ENCODE measurements at regions not wholly inside any gene's neighbourhood (a gene's known extent, or its start where the extent isn't known, plus 50 kb on each side); places are given as distances from the start of the nearest gene placed in this dataset.

- peak in 1 of 2 donors; percentile 56 for DNase-seq
- Histone ChIP-seq H3K27ac (peak overlapping the region; percentile 35 to 98 (median 66)), H3K36me3 (peaks cover 0 to 72% (median 49%) of the 10 kb centered on the region in 4 donors), H3K4me1 (peaks cover 49 to 74% (median 66%) of the 10 kb centered on the region in 4 donors), H3K27me3 (no peaks in the 10 kb centered on the region), H3K4me3 (no peak overlapping the region), H3K9me3 (no peaks in the 10 kb centered on the region)
- WGBS, 2 donors = 66 to 84% methylated on average over 4 to 9 of the region's 9 CpGs
- no peak for TF ChIP-seq EP300 (IDR thresholded peaks at IDR 0.05)
- TF ChIP-seq POLR2AphosphoS5 (IDR thresholded peaks at IDR 0.05) = no peak
- TF ChIP-seq CTCF (IDR thresholded peaks at IDR 0.05) = no peak
- no peak for TF ChIP-seq POLR2A (IDR thresholded peaks at IDR 0.05)
- ATAC-seq (ENCODE audit: low FRiP score in 2 of 2) = no peak
Observed at GRCh38 chr22:46096051-46096450, 54.3 kb upstream of the PPARA start.

DNA sequence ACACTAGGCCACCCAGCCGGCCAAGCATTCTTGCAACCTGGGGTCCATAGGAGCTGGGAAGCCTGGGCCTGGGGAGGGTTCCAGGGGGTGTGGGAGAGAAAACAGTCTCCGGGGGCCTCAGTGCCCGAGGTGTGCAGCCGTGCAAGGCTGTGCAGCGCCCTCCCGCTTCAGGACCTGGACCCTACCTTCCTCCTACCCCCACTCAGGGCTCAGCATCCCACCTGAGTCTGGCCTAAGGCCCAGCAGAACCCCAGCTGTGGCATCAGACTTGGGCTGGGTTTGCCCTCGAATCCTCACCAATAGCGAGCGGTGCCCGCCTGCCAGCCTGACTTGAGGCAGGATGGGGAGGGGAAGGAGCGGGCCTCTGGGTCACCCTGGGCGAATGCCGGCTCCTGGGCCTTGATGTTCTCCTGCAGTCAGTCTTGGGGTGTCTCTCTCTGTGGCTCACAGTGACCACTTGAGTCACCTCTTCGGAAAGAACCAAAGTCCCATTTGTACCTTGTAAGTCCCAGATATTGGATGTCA is 53.6 kb upstream of the PPARA start:
- Histone ChIP-seq H3K4me3 (no peak overlapping the region), H3K9me3 (no peaks in the 10 kb centered on the region), H3K27me3 (no peaks in the 10 kb centered on the region), H3K27ac (peak overlapping the region in 3 of 4 donors; percentile 48 to 98 (median 85)), H3K36me3 (peaks cover 6 to 72% (median 50%) of the 10 kb centered on the region in 4 donors), H3K4me1 (peaks cover 41 to 75% (median 61%) of the 10 kb centered on the region in 4 donors)
- ATAC-seq (ENCODE audit: low FRiP score in 2 of 2) = no peak
- 80 to 92% methylated on average over 1 to 13 of the region's 14 CpGs for WGBS, 2 donors
- peak in 1 of 2 donors; percentile 67 for DNase-seq
- TF ChIP-seq POLR2AphosphoS5 (IDR thresholded peaks at IDR 0.05) = no peak
- no peak for TF ChIP-seq CTCF (IDR thresholded peaks at IDR 0.05)
- no peak for TF ChIP-seq POLR2A (IDR thresholded peaks at IDR 0.05)
- no peak for TF ChIP-seq EP300 (IDR thresholded peaks at IDR 0.05)

DNA sequence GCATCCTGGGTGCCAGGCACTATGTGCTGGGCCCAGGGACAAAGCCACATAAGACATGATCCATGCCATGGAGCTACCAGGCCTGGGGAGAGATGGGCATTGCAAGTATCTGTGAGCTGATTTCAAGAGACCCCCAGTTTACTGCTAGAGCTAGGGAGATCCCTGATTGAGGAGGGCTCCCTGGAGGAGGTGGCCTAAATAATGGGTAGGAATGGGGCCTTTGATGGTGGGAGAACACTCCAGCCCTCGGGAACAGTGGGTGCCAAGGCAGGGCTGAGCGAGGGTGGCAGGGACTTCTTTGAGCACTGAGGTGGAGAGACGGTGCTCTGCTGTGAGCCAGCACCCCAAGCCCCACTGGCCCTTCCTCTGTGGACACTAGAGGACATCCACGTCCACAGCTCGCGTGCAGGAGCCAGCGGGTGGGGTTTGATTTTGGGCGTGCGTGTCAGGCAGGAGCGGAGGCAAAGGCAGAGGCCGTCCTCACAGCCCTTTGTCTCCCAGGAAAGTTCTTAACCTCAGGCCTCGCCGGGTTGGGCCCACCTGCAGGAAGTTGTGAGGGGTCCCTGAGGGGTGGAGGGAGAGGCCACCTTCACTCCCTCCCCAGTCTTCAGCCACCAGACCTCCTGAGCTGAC is 52.9 kb upstream of the PPARA start:
- TF ChIP-seq POLR2A (IDR thresholded peaks at IDR 0.05) (no peak), POLR2AphosphoS5 (IDR thresholded peaks at IDR 0.05) (no peak), EP300 (IDR thresholded peaks at IDR 0.05) (no peak), CTCF (IDR thresholded peaks at IDR 0.05) (no peak)
- Histone ChIP-seq H3K9me3 (no peaks in the 10 kb centered on the region), H3K36me3 (peaks cover 9 to 73% (median 52%) of the 10 kb centered on the region in 4 donors), H3K4me1 (peaks cover 40 to 75% (median 60%) of the 10 kb centered on the region in 4 donors), H3K4me3 (no peak overlapping the region), H3K27me3 (no peaks in the 10 kb centered on the region), H3K27ac (peak overlapping the region; percentile 28 to 98 (median 63))
- ATAC-seq (ENCODE audit: low FRiP score in 2 of 2) = no peak
- DNase-seq = peak in 1 of 2 donors; percentile 65
- WGBS, 2 donors = 80 to 84% methylated on average over 9 to 13 of the region's 13 CpGs

GRCh38 chr22:46098525-46099475 is 51.5 kb upstream of the PPARA start:
- no peaks in the 10 kb centered on the region for H3K9me3 ChIP-seq
- peaks cover 9 to 70% (median 62%) of the 10 kb centered on the region in 4 donors for H3K36me3 ChIP-seq
- WGBS, 2 donors = 81 to 84% methylated on average over 10 to 28 of the region's 31 CpGs
- peaks cover 42 to 73% (median 61%) of the 10 kb centered on the region in 4 donors for H3K4me1 ChIP-seq
- H3K4me3 ChIP-seq = no peak overlapping the region
- H3K27me3 ChIP-seq = no peaks in the 10 kb centered on the region
- ATAC-seq (ENCODE audit: low FRiP score in 2 of 2) (no peak), DNase-seq (peak in 1 of 2 donors; percentile 70)
- TF ChIP-seq POLR2A (IDR thresholded peaks at IDR 0.05) (no peak), CTCF (IDR thresholded peaks at IDR 0.05) (no peak), EP300 (IDR thresholded peaks at IDR 0.05) (no peak), POLR2AphosphoS5 (IDR thresholded peaks at IDR 0.05) (no peak)
- H3K27ac ChIP-seq = peak overlapping the region; percentile 23 to 98 (median 58)

Data from upper lobe of left lung (tissue), 6 donors.